Suprapubic skin (tissue), 4 donors: ENCODE measurements at regions not wholly inside any gene's neighbourhood (a gene's known extent, or its start where the extent isn't known, plus 50 kb on each side); places are given as distances from the start of the nearest gene placed in this dataset.
"Not testable (repeated sequence)": the region's sequence is repeated elsewhere in the genome, so short reads cannot be mapped to it uniquely, and the experiment has no call there.

Source experiments
- CTCF ChIP-seq, 2 donors: fragments of 200-600 bp in 1 of 2; fragments of 450-650 bp in 1 of 2; sonication (generic) in 1 of 2; IDR thresholded peaks; one replicate each; pipeline ENCODE4 v1.5.1; 2016 to 2019; ENCODE audit warnings: antibody characterized with exemption in 2 of 2, mild to moderate bottlenecking in 1 of 2, moderate library complexity in 1 of 2
- EP300 ChIP-seq: sonication (generic); formaldehyde crosslinking; IDR thresholded peaks from one replicate; pipeline ENCODE4 v1.6.1; 2017; ENCODE audit warnings: antibody characterized with exemption
- POLR2A ChIP-seq, 2 donors: fragments of 450-650 bp; IDR thresholded peaks; one replicate each; pipeline ENCODE4 v1.6.1; 2017; ENCODE audit warnings: antibody characterized with exemption in 2 of 2, mild to moderate bottlenecking in 2 of 2, moderate library complexity in 2 of 2
- POLR2AphosphoS5 ChIP-seq, 3 donors: sonication (generic); formaldehyde crosslinking; IDR thresholded peaks; one replicate each; pipeline ENCODE4 v1.6.1; 2017; ENCODE audit warnings: antibody characterized with exemption in 3 of 3

GRCh38 chr10:117838500-117839498, 207.9 kb downstream of the RAB11FIP2 start:
- not testable (repeated sequence) for TF ChIP-seq POLR2AphosphoS5 (IDR thresholded peaks at IDR 0.05); CTCF (IDR thresholded peaks at IDR 0.05); POLR2A (IDR thresholded peaks at IDR 0.05); EP300
